HG03135 (cell line): ENCODE measurements at regions not wholly inside any gene's neighbourhood (a gene's known extent, or its start where the extent isn't known, plus 50 kb on each side); places are given as distances from the start of the nearest gene placed in this dataset.

Experiments used
- ATAC-seq: cut with Tn5 transposase; IDR thresholded peaks from one replicate; pipeline ENCODE4 v1.9.1; 2021; ENCODE audit warnings: mild to moderate bottlenecking, moderate library complexity; ENCODE audit not compliant: unreplicated experiment

GRCh38 chr15:62625429-62626033 is 417.0 kb upstream of the TPM1 start:
- no peak for ATAC-seq

GRCh38 chr15:62626903-62627302 is 415.6 kb upstream of the TPM1 start:
- ATAC-seq = no peak

GRCh38 chr15:62631076-62631724 is 411.3 kb upstream of the TPM1 start:
- ATAC-seq = no peak

- ATAC-seq = no peak
Measured at GRCh38 chr15:62636823-62637573, 405.5 kb upstream of the TPM1 start.

- ATAC-seq = no peak
Measured at GRCh38 chr15:62637574-62637897, 405.0 kb upstream of the TPM1 start.

- no peak for ATAC-seq
Measured at GRCh38 chr15:62637950-62638619, 404.5 kb upstream of the TPM1 start.

GRCh38 chr15:62639432-62639831 is 403.1 kb upstream of the TPM1 start:
- no peak for ATAC-seq

- ATAC-seq = no peak
Measured at GRCh38 chr15:62639906-62640605, 402.5 kb upstream of the TPM1 start.

- ATAC-seq = no peak
Measured at GRCh38 chr15:62641825-62642224, 400.7 kb upstream of the TPM1 start.

GRCh38 chr15:62643572-62643971 is 399.0 kb upstream of the TPM1 start:
- no peak for ATAC-seq

GRCh38 chr15:62644216-62644888 is 398.2 kb upstream of the TPM1 start:
- no peak for ATAC-seq

GRCh38 chr15:62644889-62645742 is 397.4 kb upstream of the TPM1 start:
- no peak for ATAC-seq

- no peak for ATAC-seq
Measured at GRCh38 chr15:62647202-62647842, 395.2 kb upstream of the TPM1 start.

- no peak for ATAC-seq
Measured at GRCh38 chr15:62647843-62648505, 394.6 kb upstream of the TPM1 start.

GRCh38 chr15:62648954-62649353 is 393.6 kb upstream of the TPM1 start:
- ATAC-seq = no peak

GRCh38 chr15:62649793-62650420 is 392.6 kb upstream of the TPM1 start:
- ATAC-seq = peak; percentile 71

GRCh38 chr15:62653122-62653521 is 389.4 kb upstream of the TPM1 start:
- ATAC-seq = no peak

- no peak for ATAC-seq
Measured at GRCh38 chr15:62656071-62656470, 386.5 kb upstream of the TPM1 start.
